Right renal pelvis (tissue), 4 donors: ENCODE measurements at regions not wholly inside any gene's neighbourhood (a gene's known extent, or its start where the extent isn't known, plus 50 kb on each side); places are given as distances from the start of the nearest gene placed in this dataset.
"Not testable (repeated sequence)": the region's sequence is repeated elsewhere in the genome, so short reads cannot be mapped to it uniquely, and the experiment has no call there.

Source experiments
- DNase-seq, 4 donors: peaks; one replicate each; pipeline ENCODE4 v3.0.0-alpha.2; 2013; ENCODE audit warnings: low read depth in 4 of 4, low spot score in 3 of 4, missing footprints in 1 of 4

DNA sequence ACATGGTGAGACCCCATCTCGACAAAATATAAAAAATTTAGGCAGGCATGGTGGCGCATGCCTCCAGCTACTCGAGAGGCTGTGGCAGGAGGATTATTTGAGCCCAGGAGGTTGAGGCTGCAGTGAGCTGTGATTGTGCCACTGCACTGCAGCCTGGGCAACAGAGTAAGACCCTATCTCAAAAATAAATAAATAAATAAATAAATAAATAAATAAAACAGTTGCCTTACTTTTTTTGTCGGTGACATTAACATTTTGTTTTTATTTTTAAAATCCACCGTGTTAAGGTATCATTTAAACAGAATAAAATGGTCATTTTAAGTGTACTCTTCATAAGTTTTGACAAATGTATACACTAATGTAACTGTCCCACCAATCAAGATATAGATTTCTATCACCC, 57.0 kb downstream of the RASL11A start:
- no peak for DNase-seq

DNA sequence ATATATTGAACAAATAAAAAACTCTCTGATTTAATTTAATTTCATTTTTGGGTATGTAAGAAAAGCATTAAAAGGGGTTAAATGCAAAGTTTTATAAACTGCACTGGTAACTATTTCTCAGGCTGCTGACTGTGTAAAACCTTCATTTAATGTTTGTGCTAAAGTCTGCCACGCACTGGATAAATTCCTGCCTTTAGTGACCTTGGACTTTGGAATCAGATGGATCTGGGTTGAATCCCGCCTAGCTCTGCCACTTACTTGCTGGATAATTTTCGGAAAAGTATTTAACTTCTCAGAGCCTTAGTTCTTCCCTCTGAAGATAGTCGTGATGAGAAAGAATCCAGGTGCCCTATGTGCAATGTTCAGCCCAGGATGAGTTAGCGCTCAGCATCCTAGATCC, 58.6 kb downstream of the RASL11A start:
- DNase-seq, result no peak

DNA sequence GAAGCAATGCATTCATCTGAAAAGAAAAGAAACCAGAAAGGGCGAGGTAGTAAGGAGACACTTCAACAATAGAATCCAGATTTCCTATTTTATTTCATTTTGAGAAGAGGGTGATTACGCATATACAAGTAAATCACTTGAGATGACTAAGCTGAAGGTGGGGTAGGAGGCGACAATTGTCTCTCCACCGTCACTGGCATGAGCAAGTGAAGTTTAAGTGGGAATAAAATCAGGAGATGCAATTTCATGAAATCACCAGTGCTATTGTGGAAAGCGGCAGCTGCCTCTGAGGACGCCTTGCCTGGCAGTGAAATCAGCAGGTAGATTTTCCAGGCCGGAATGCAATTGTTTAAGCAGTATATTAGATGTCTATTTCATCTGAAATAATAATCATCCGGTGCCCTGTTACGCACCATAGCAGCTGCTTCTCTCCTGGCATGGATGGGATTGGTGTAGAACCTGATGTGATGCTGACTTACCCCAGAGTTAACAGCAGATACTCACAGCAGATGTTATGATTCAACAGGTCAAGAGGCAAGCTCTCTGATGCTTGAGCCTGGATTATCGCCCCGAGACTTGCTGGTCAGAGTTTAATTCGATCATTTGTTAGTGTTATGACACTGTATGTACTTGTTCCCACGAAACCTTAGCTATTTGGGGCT, 64.3 kb downstream of the RASL11A start:
- no peak for DNase-seq

DNA sequence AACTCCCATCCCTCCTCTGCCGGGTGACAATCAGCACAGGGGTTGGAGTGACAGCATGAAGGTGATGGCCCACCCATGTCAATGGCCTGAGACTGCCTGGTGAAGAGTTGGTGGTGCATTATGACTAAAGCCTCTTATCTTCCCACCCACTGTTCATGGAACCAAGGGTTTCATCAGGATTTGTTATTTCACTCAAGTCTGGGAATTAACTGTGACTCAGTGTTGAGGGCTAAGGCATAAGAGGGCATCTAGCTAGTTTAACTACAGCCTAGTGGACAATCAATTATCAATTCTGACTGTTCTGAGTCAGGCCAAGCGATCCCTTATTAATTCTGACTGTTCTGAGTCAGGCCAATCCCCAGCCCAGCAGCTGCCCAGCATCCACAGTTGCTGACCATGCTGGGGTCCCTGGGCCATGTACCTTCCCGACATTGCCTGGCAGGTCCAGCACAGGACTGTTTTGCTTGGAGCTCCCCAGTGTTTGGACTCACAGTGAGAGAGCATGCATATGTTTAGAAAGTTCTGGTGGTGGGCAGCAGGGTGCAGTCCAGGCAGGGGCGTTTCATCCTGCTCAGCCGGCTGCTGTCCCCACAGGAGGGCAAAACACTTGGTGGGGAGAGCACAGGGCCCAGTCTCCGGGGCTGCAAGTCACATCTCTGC, 65.5 kb downstream of the RASL11A start:
- DNase-seq, result no peak

DNA sequence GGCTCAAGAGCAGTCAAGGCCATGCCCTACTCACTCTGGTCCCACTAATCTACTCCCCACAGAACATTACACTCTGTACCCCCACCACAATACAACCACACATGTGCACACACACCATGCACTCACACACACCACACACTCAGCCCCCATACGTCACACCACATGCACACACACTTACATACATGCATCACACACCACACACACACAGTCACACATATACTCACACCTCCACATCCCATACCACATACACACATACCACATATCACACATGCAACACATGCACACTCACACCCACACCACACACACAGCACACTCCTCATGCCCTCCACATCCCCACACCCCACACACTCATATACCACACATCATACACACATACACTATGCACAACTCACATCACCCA, 67.6 kb downstream of the RASL11A start:
- DNase-seq, result no peak

DNA sequence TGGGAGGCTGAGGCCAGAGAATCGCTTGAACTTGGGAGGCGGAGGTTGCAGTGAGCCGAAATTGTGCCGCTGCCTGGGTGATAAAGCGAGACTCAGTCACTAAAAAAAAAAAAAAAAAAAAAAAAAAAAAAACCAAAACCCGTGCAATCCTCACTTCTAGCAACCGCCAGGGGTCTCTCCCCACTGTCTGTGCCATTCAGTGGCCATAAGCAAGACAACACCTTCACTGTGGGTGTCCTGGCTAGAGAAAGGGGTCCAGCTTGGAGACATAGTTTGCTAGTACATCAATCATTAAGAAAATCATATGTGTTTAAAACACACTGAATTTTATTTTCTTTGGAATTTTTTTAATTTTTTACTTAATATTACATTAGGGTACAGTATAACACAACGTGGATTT, 68.2 kb downstream of the RASL11A start:
- DNase-seq, result no peak

DNA sequence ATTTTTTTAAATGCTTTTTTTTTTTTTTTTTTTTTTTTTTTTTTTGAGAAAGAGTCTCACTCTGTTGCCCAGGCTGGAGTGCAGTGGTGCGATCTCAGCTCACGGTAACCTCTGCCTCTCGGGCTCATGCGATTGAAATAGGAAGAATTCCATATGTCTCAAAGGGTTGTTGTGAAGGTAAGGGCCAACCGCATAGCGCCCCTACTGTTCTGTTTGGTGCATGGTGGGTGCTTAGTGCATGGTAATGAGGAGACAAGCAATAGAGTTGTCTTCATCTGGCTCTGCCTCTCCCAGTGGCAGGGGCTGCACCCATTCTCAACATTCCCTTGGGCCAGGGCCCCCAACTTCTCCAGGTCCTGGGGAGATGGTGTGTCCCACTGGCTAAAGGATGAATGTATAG, 68.7 kb downstream of the RASL11A start:
- no peak for DNase-seq

DNA sequence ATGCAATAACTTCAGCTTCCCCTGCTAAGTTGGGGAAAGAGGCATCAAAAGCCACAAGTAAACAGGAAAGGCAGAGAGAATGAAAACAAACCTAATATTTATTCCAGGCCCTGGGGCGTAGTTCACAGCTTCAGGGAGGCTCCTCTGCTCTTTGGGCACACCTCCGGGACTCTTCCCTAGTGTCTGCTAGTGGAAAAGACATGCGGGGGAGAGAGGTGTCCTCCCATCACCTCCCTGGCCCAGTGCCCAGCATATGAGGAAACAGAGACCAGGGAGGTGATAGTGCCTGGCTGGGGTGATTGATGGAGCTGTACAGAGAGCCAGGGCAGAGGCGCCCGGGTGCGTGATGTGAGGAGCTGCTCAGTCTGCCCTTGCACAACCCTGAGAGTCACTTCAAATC, 71.0 kb downstream of the RASL11A start:
- DNase-seq, result peak in 1 of 4 donors; percentile 55

DNA sequence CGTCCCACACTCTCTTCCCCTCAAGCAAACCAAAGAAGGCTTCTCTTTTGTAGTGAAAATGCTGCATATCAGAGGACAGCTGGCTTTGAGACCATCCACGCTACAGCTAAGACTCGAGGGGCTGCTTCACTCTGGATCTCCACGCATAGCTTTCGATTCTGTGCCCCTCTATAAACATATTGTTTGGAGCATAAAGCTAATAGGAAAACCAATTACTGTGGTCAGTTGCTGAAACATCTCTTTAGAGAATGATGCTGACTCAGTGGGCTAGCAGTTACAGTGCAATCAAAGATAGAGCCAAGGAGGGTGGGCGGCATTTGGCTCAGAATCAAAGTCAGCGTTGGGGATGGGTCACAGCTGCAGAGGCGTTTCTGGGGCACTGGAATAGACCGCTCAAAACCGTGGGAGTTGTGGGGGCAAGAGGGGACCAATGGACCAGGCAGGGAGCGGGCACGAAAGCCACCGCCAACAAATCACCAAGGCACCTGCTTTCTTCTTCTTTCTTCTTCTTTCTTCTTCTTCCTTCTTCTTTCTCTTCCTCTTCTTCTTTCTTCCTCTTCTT, 76.7 kb downstream of the RASL11A start:
- DNase-seq, result no peak

DNA sequence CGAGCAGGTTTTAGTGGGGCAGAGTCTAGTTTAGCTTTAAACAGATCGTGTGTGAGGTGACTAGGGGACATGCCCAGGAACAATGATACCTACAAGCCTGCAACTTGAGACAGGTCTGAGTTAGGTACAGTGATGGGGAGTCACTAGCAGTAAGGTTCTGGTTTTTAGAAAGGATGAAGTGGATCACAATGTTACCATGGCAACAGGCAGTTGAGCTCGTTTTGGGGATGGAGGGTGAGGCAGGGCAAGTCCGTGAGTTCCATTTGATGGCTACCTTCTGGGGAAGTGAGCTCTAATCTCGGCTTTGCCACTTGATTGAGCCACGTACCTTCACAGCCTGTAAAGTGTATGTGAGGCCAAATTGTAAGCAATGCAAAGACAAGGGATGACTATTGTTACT, 76.0 kb upstream of the GTF3A start:
- no peak for DNase-seq

DNA sequence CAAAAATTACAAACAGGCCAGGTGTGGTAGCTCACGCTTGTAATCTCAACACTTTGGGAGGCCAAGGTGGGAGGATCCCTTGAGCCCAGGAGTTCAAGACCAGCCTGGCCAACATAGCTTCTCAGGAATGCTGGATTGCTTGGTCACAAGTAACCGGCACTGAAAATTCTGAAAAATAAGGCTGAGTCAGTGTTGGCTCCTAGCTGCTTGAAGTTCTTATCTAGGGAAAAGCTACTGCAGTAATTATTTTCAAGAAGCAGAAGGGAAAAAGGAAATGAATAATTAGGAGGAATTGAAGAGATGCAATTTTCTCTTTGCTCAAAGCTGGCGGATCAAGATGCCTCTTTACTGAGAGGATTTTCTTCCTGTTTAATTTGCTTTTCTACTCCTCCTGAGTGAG, 75.0 kb upstream of the GTF3A start:
- no peak for DNase-seq

DNA sequence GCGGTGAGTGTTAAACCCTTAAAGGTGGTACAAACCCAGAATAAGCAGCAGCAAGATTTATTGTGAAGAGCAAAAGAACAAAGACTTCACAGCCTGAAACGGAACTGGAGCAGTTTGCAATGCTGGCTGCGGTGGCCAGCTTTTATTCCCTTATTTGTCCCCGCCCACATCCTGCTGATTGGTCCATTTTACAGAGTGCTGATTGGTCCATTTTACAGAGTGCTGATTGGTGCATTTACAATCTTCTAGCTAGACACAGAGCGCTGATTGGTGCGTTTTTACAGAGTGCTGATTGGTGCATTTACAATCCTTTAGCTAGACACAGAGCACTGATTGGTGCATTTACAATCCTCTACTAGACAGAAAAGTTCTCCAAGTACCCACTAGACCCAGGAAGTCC, 73.6 kb upstream of the GTF3A start:
- DNase-seq, result not testable (repeated sequence)

DNA sequence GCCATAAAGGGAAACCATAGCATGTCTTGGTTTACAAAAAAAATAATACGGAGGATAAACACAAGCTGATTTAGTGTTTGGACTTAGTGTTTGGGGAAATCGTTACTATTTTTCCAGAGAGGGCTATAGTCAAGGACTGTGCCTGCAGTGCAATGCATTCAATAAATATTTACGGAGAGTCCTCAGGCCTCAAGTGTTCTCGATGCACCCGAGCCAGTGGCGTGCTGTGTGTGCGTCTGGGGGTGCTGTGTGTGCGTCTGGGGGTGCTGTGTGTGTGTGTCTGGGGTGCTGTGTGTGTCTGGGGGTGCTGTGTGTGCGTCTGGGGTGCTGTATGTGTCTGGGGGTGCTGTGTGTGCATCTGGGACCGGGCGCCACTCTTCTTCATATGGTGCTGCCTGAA, 71.7 kb upstream of the GTF3A start:
- no peak for DNase-seq

DNA sequence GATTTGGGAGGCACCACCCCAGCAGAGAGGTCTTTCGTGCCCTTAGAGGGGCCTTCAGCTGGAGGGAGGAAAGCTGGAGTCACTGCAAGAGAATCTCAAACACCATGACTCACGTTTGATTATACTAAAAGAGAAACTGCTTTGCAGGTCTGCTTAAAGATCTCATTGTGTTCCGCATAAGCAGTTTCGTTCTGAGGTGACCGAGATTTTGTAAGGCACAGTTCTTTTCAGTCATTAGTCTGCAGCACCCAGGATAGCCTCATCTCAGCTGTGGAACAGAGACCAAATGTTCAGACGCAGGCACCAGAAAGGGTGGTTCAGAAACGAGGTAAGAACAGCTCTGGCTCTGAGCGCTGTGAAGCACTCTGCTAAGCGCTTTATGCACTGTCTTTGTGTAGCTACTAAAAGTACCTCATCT, 71.2 kb upstream of the GTF3A start:
- no peak for DNase-seq

DNA sequence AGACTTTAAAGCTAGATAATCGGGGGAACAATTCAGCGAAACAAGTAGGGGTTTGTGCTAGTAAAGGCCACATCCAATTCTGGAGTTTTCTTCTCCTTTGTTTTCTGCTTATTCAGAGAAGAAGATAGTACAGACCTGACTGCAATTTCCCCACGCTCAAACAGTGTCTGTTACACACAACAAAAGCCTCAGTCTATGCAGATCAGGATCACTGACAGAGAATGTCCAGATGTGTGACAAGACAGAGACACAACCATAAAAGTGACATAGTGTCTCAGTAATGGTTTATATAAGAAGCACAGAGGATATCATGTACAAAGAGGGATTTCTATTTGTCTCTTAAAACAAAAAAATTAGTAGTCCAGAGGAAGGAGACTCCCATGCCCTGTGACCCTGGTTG, 70.7 kb upstream of the GTF3A start:
- DNase-seq, result no peak

DNA sequence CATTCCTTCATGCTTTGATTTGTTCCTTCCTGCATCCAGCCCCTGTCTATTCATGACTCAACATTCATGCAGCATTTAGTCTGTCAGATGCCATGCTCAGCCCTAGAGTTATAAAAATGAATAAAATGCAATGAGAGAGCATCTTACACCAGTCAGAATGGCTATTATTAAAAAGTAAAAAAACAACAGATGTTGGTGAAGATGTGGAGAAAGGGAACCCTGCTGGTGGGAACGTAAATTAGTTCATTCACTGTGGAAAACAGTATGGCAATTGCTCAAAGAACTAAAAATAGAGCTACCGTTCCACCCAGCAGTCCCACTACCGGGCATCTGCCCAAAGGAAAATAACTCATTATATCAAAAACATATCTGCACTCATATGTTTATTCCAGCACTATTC, 70.0 kb upstream of the GTF3A start:
- DNase-seq, result no peak

DNA sequence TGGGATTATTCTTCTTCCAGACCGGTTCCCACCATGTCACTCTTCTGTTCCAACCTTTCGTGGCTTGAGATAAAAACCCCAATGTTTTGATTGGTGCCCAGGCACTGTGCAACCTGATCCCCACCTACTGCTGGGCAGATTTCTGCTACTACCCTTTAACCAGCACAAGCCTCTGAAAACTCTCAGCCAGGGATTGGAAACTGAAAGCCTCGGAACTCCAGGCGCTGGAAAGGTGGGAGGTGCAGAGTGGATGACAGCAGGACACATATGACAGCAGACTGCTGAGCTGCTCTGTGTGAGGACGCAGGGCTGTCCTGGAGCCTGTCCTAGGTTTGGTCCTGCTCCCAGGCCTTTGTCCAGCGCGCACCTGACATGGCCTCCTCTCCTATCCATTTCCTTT, 68.5 kb upstream of the GTF3A start:
- DNase-seq, result no peak

DNA sequence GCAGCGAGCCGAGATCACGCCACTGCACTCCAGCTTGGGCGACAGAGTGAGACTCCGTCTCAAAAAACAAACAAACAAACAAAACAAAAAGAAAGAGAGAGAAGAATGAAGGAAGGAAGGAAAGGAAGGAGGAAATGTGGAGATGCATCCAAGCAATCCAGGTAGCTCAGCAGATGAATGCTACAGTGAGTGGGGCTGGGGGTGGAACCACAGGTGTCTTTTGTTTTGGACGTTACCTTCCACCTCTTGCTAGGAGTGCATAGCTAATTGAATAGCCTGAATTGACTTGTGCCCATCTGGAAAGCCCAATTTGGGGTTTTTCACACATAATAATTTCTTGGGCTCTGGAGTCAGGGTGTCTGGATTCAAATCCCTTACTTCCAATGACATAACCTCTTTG, 66.0 kb upstream of the GTF3A start:
- DNase-seq, result no peak

DNA sequence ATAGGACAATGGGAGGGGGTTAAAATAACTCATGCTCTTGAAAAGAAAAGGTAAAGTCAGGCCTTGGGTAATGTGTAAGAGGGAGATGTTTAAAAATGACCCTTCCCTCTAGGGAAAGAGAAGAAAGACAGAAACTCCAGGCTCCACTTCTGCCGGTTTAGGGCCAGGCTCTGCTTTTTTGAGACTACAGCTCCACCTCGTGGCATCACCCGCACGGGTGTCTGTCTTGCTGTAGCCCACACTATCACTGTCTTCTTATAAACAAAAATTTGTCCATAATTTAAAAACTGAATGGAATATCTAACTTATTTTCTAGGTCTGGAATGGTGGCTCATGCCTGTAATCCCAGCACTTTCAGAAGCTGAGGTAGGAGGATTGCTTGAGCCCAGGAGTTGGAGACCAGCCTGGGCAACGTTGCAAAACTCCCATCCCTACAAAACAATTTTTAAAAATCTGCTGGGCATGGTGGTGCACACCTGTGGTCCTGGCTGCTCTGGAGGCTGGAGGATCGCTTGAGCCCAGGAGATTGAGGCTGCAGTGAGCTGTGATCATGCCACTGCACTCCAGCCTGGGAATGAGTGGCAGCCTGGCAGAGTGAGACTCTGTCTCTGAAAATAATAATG, 65.1 kb upstream of the GTF3A start:
- peak in 1 of 4 donors; percentile 39 for DNase-seq

DNA sequence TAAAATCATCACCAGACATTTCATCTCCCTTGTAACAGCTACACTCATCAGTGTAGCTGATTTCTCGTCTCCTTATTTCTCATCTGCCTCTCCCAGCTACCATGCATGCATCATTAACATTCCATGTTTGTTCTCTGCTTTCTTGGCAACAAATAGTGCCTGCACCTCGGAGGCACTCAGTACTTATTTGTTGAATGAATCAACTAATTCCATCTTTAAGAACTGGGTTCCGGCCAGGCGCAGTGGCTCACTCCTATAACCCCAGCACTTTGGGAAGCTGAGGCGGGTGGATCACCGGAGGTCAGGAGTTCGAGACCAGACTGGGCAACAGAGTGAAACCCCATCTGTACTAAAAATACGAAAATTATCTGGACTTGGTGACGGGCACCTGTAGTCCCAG, 63.9 kb upstream of the GTF3A start:
- no peak for DNase-seq

DNA sequence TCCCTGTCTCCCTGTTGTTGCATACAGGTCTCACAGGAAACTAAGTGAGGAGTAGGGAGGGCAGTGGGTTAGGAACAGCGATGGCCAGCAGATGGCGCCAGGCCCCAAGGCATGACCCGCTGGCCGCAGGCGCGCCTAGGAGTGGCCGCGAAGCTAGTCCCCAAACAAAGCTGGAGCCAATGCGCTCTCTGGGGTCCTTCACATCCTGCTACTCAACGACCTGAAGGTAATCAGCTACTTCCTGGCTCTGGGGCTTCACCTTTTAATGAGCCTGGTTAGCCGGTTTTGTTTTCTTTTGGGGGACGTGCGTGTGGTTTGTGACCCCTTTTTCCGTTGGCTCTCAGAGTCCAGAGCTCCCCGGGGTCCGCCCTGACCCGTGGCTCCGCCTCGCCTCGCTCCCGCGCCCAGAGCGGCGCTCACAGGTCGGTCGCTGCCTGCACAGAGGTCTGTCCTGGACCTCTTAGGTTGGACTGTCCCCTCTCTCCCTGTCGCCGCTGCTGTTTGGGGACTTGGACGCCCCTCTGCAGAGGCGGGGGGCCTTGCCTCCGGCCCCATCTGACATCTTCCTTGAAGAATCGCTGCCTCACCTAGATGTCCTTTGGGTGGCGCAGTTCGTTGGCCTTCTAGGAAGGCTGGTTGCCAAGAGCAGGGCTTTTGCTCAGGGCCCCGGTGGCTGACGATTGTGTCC, 62.2 kb upstream of the GTF3A start:
- peak; percentile 68 to 83 (median 70) for DNase-seq
